HCT116 (cell line): ENCODE measurements at regions not wholly inside any gene's neighbourhood (a gene's known extent, or its start where the extent isn't known, plus 50 kb on each side); places are given as distances from the start of the nearest gene placed in this dataset.

Experiments used
- ATAC-seq: fragments of 200-7000 bp; cut with Tn5 transposase; 2 replicates; pipeline ENCODE4 v1.9.1; 2020; ENCODE audit warnings: mild to moderate bottlenecking, moderate library complexity
- BruUV-seq: library from RNA; stranded (reverse); fragments of 400-500 nt; replicated peaks from 2 replicates; lab custom pipeline; 2021; lab: Mats Ljungman, UMichigan
- CTCF ChIA-PET: fragments of 300-600 bp; sonication (Branson Sonifier 250); formaldehyde crosslinking; loops from one replicate; lab custom pipeline; 2021; ENCODE audit warnings: antibody characterized with exemption; lab: Charles Lee
- POLR2A ChIA-PET: fragments of 300-600, 350-600 bp; sonication (Branson Sonifier 250); formaldehyde crosslinking; loops from one replicate; lab custom pipeline; 2021; ENCODE audit warnings: antibody characterized with exemption; lab: Charles Lee
- RAD21 ChIA-PET, 2 experiments: fragments of 300-600 bp; sonication (Branson Sonifier 250); formaldehyde crosslinking; loops; one replicate each; lab custom pipeline; 2023; ENCODE audit warnings: low total read pairs in 2 of 2; ENCODE audit not compliant: uncharacterized antibody in 2 of 2, unreplicated experiment in 2 of 2, low non-redundant PET in 1 of 2; lab: Charles Lee
- DNase-seq: peaks from one replicate; pipeline ENCODE4 v3.0.0-alpha.2; 2010; ENCODE audit warnings: low read depth, low spot score
- H2AFZ ChIP-seq: fragments of 200-600 bp; shearing (Covaris generic), sonication (generic); 2 replicates; pipeline ENCODE4 v1.6.1; 2017; ENCODE audit warnings: low read depth, mixed run types, mixed read lengths, antibody characterized with exemption, low read length; ENCODE audit not compliant: poor library complexity, severe bottlenecking
- H3K27ac ChIP-seq: 2 replicates; pipeline ENCODE4 v1.5.1; 2012; ENCODE audit warnings: low read depth, low read length
- H3K27me3 ChIP-seq: fragments of 200-600 bp; sonication (generic); 2 replicates; pipeline ENCODE4 v1.6.1; 2016; ENCODE audit warnings: mixed run types, low read length, mixed read lengths; ENCODE audit not compliant: insufficient read depth
- H3K36me3 ChIP-seq, 2 experiments: fragments of 200-500 bp in 1 of 2; fragments of 200-600 bp in 1 of 2; sonication (Bioruptor generic) in 1 of 2; sonication (generic) in 1 of 2; 2 replicates each; pipeline versions ENCODE4 v1.5.1 to v1.6.1; 2014 to 2016; ENCODE audit warnings: low read length in 2 of 2, inconsistent platforms in 1 of 2, mixed read lengths in 1 of 2, mixed run types in 1 of 2; ENCODE audit not compliant: insufficient read depth in 2 of 2, control insufficient read depth in 1 of 2
- H3K4me1 ChIP-seq, 2 experiments: fragments of 200-600 bp in 1 of 2; sonication (generic) in 1 of 2; 2 replicates each; pipeline versions ENCODE4 v1.5.1 to v1.6.1; 2012 to 2017; ENCODE audit warnings: low read length in 2 of 2, inconsistent platforms in 1 of 2, mild to moderate bottlenecking in 1 of 2, mixed read lengths in 1 of 2, mixed run types in 1 of 2, moderate library complexity in 1 of 2; ENCODE audit not compliant: insufficient read depth in 2 of 2, control insufficient read depth in 1 of 2
- H3K4me2 ChIP-seq: fragments of 200-600 bp; sonication (generic); 2 replicates; pipeline ENCODE4 v1.6.1; 2017; ENCODE audit warnings: mixed run types, low read length, mixed read lengths
- H3K4me3 ChIP-seq, 2 experiments: fragments of 200-600 bp in 1 of 2; sonication (generic) in 1 of 2; replicated peaks in 1 of 2; 2 replicates each; pipeline ENCODE4 v1.5.1; 2011 to 2016; ENCODE audit warnings: low read length in 2 of 2, control low read depth in 1 of 2, low read depth in 1 of 2, mild to moderate bottlenecking in 1 of 2, mixed read lengths in 1 of 2, mixed run types in 1 of 2
- H3K79me2 ChIP-seq: fragments of 200-600 bp; sonication (generic); 2 replicates; pipeline ENCODE4 v1.6.1; 2017; ENCODE audit warnings: mild to moderate bottlenecking, mixed run types, low read length, moderate library complexity, mixed read lengths; ENCODE audit not compliant: insufficient read depth
- H3K9ac ChIP-seq: fragments of 200-600 bp; sonication (generic); 2 replicates; pipeline ENCODE4 v1.6.1; 2016; ENCODE audit warnings: low read length, mixed read lengths
- H3K9me2 ChIP-seq: fragments of 200-600 bp; sonication (generic), shearing (Covaris generic); 2 replicates; pipeline ENCODE4 v1.6.1; 2017; ENCODE audit warnings: mixed run types, mild to moderate bottlenecking, moderate library complexity; ENCODE audit not compliant: insufficient read depth
- H3K9me3 ChIP-seq, 2 experiments: fragments of 200-500 bp in 1 of 2; fragments of 200-600 bp in 1 of 2; sonication (Bioruptor generic) in 1 of 2; sonication (generic) in 1 of 2; 2 replicates each; pipeline ENCODE4 v1.6.1; 2014 to 2017; ENCODE audit warnings: low read length in 2 of 2, mixed read lengths in 2 of 2, inconsistent platforms in 1 of 2, low read depth in 1 of 2, mild to moderate bottlenecking in 1 of 2, mixed run types in 1 of 2, moderate library complexity in 1 of 2; ENCODE audit not compliant: control insufficient read depth in 1 of 2, insufficient read depth in 1 of 2
- H4K20me1 ChIP-seq: fragments of 200-600 bp; sonication (generic), shearing (Covaris generic); 2 replicates; pipeline ENCODE4 v1.6.1; 2017; ENCODE audit warnings: mixed run types, mild to moderate bottlenecking, moderate library complexity; ENCODE audit not compliant: insufficient read depth
- CBX3 ChIP-seq: IDR thresholded peaks from 2 replicates; pipeline ENCODE4 v1.6.1; 2012; ENCODE audit warnings: low read depth
- CEBPB ChIP-seq: IDR thresholded peaks from 2 replicates; pipeline ENCODE4 v1.6.1; 2012; ENCODE audit warnings: low read depth
- CTCF ChIP-seq, 3 experiments: fragments of 200-600 bp in 1 of 3; sonication (generic) in 1 of 3; IDR thresholded peaks in 2 of 3; conservative IDR thresholded peaks in 1 of 3; 2 replicates each; pipeline ENCODE4 v1.5.1; 2012 to 2017; ENCODE audit warnings: low read depth in 2 of 3, low read length in 2 of 3, antibody characterized with exemption in 1 of 3, borderline replicate concordance in 1 of 3, control low read depth in 1 of 3, mild to moderate bottlenecking in 1 of 3, mixed read lengths in 1 of 3, mixed run types in 1 of 3, moderate library complexity in 1 of 3; ENCODE audit not compliant: insufficient read depth in 1 of 3
- EGR1 ChIP-seq: IDR thresholded peaks from 2 replicates; pipeline ENCODE4 v1.6.1; 2012; ENCODE audit warnings: low read depth
- ELF1 ChIP-seq: IDR thresholded peaks from 2 replicates; pipeline ENCODE4 v1.6.1; 2012; ENCODE audit warnings: low read depth, borderline replicate concordance
- FOSL1 ChIP-seq: IDR thresholded peaks from 2 replicates; pipeline ENCODE4 v1.6.1; 2012; ENCODE audit warnings: low read depth
- JUND ChIP-seq: IDR thresholded peaks from 2 replicates; pipeline ENCODE4 v1.6.1; 2012
- MAX ChIP-seq: IDR thresholded peaks from 2 replicates; pipeline ENCODE4 v1.6.1; 2012
- POLR2A ChIP-seq: IDR thresholded peaks from 2 replicates; pipeline ENCODE4 v1.7.0; 2011; ENCODE audit warnings: borderline replicate concordance; ENCODE audit not compliant: insufficient read depth, insufficient read length; ENCODE audit errors: extremely low read depth
- POLR2AphosphoS5 ChIP-seq: IDR thresholded peaks from 2 replicates; pipeline ENCODE4 v1.6.1; 2011; ENCODE audit warnings: mild to moderate bottlenecking, low read depth, low read length, moderate library complexity
- RAD21 ChIP-seq: IDR thresholded peaks from 2 replicates; pipeline ENCODE4 v1.6.1; 2012; ENCODE audit warnings: low read depth, mild to moderate bottlenecking
- SIN3A ChIP-seq: IDR thresholded peaks from 2 replicates; pipeline ENCODE4 v1.6.1; 2012; ENCODE audit warnings: low read depth
- SP1 ChIP-seq: IDR thresholded peaks from 2 replicates; pipeline ENCODE4 v1.6.1; 2012; ENCODE audit warnings: low read depth
- SRF ChIP-seq: IDR thresholded peaks from 2 replicates; pipeline ENCODE4 v1.6.1; 2012; ENCODE audit warnings: low read depth
- TCF7L2 ChIP-seq: IDR thresholded peaks from 2 replicates; pipeline ENCODE4 v1.7.0; 2011; ENCODE audit warnings: borderline replicate concordance, inconsistent platforms; ENCODE audit not compliant: insufficient read depth, insufficient read length; ENCODE audit errors: extremely low read depth
- YY1 ChIP-seq: IDR thresholded peaks from 2 replicates; pipeline ENCODE4 v1.6.1; 2011; ENCODE audit warnings: low read length, low read depth, moderate library complexity, mild to moderate bottlenecking; ENCODE audit not compliant: insufficient replicate concordance; ENCODE audit errors: extremely low read depth
- ZBTB33 ChIP-seq: IDR thresholded peaks from 2 replicates; pipeline ENCODE4 v1.6.1; 2011; ENCODE audit warnings: mild to moderate bottlenecking, low read length, moderate library complexity; ENCODE audit not compliant: insufficient replicate concordance; ENCODE audit errors: extremely low read depth
- ZFX ChIP-seq: fragments of 450-650 bp; IDR thresholded peaks from 2 replicates; pipeline ENCODE4 v1.6.1; 2017
- ZNF274 ChIP-seq: fragments of 200-500 bp; sonication (Bioruptor generic); IDR thresholded peaks from 2 replicates; pipeline ENCODE4 v1.6.1; 2014; ENCODE audit warnings: mild to moderate bottlenecking, low read depth, low read length, inconsistent platforms
- intact Hi-C: fragments of 100-400 bp; cut with micrococcal nuclease; formaldehyde crosslinking; loops from 2 replicates; pipeline ENCODE4 v1.10.0; 2022

DNA sequence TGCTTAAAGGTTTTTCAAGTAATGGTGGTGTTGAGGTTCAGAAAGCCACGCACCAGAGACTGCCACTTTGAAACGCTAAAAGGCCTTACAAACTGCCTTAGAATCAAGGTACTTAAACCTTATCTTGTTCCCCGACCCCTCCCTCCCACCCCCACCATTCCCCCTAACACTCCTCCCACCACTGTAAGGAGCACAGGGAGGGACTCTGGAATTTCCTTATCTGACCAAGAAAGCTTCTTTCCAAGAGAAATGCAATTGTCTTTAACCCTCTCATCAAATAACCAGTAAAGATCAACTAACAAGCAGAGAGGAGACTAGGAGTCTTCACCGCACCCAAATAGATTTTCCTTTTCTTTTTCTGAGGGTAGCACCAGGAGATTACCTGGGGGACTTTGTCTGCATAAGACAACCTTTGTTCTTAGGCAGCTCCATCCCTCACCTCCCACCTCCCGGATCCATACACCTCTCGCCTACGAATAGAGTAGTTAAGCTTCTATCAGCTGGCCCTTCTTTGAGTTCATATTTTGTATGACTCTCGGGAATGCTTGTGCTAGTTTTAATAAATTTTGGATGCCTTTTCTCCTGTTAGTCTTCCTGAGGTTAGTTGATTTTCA is 137.7 kb upstream of the ADGRL2 start:
- Histone ChIP-seq H3K4me1 (no peaks in the 10 kb centered on the region), H3K79me2 (no peaks in the 10 kb centered on the region), H3K27ac (no peak overlapping the region), H2AFZ (no peak overlapping the region), H3K4me2 (no peak overlapping the region), H4K20me1 (no peaks in the 10 kb centered on the region), H3K9ac (no peak overlapping the region), H3K36me3 (no peaks in the 10 kb centered on the region), H3K27me3 (no peaks in the 10 kb centered on the region), H3K9me3 (no peaks in the 10 kb centered on the region), H3K4me3 (no peak overlapping the region), H3K9me2 (no peaks in the 10 kb centered on the region)
- ATAC-seq (no peak), DNase-seq (no peak)
- BruUV-seq, result no TSS peak
- RAD21 ChIA-PET, result no interaction called here
- intact Hi-C loops, result no loop called here
- POLR2A ChIA-PET, result no interaction called here
- TF ChIP-seq POLR2AphosphoS5 (no peak), SIN3A (no peak)
- CTCF ChIA-PET, result no interaction called here

GRCh38 chr1:81660286-81660685 is 140.4 kb upstream of the ADGRL2 start:
- ChIA-PET RAD21 (no interaction called here), CTCF (no interaction called here)
- no peak for DNase-seq
- H3K27me3 ChIP-seq, result no peaks in the 10 kb centered on the region
- H3K4me1 ChIP-seq, result no peaks in the 10 kb centered on the region
- ATAC-seq, result no peak
- H3K4me2 ChIP-seq, result no peak overlapping the region
- no peak overlapping the region for H3K27ac ChIP-seq
- H3K9me3 ChIP-seq, result no peaks in the 10 kb centered on the region
- H3K9me2 ChIP-seq, result no peaks in the 10 kb centered on the region
- no peak overlapping the region for H2AFZ ChIP-seq
- H3K4me3 ChIP-seq, result no peak overlapping the region
- intact Hi-C loops, result no loop called here
- no peak overlapping the region for H3K9ac ChIP-seq
- H4K20me1 ChIP-seq, result no peaks in the 10 kb centered on the region
- BruUV-seq, result no TSS peak
- no peak for TF ChIP-seq FOSL1
- TF ChIP-seq SIN3A, result no peak
- no peak for TF ChIP-seq POLR2AphosphoS5
- TF ChIP-seq MAX, result no peak
- no peak for TF ChIP-seq CTCF (IDR thresholded peaks at IDR 0.05 in 2 of 3, conservative IDR thresholded peaks at IDR 0.05 in 1 of 3; ENCODE audit: borderline replicate concordance in 1 of 3, insufficient read depth in 1 of 3, low read depth in 2 of 3, low read length in 2 of 3)
- TF ChIP-seq CBX3, result no peak
- TF ChIP-seq JUND, result no peak
- no peak for TF ChIP-seq ZBTB33
- TF ChIP-seq ELF1, result no peak
- TF ChIP-seq RAD21, result no peak
- no peak for TF ChIP-seq SP1
- no peak for TF ChIP-seq CEBPB
- TF ChIP-seq POLR2A, result no peak
- TF ChIP-seq TCF7L2, result no peak
- TF ChIP-seq YY1, result no peak
- TF ChIP-seq ZFX, result no peak
- no peak for TF ChIP-seq ZNF274
- TF ChIP-seq SRF, result no peak
- no peak for TF ChIP-seq EGR1
- TF ChIP-seq, all 23 proteins: peak for 0
- Histone ChIP-seq H3K36me3 (no peaks in the 10 kb centered on the region), H3K79me2 (no peaks in the 10 kb centered on the region)
- POLR2A ChIA-PET, result no interaction called here
